ENCODE measurements at regions not wholly inside any gene's neighbourhood (a gene's known extent, or its start where the extent isn't known, plus 50 kb on each side); places are given as distances from the start of the nearest gene placed in this dataset.

GRCh38 chr2:59882822-59883221 lies 670.6 kb downstream of the BCL11A start:
- TF ChIP-seq CTCF (IDR thresholded peaks at IDR 0.05; ENCODE audit: insufficient read depth, low read depth, low read length): no peak
- ChIA-PET CTCF (no interaction called here), POLR2A (no interaction called here)
- H3K27me3 ChIP-seq (ENCODE audit: control insufficient read depth, insufficient read depth, low read length): no peaks in the 10 kb centered on the region
- H3K4me3 ChIP-seq (ENCODE audit: low read depth, low read length): no peak overlapping the region
- no peak for DNase-seq (ENCODE audit: low read depth)
- H3K36me3 ChIP-seq (ENCODE audit: control insufficient read depth, insufficient read depth, low read length): no peaks in the 10 kb centered on the region

GRCh38 chr2:59882279-59882678 lies 671.2 kb downstream of the BCL11A start:
- no peaks in the 10 kb centered on the region for H3K36me3 ChIP-seq (ENCODE audit: control insufficient read depth, insufficient read depth, low read length)
- ChIA-PET CTCF (no interaction called here), POLR2A (no interaction called here)
- no peak for TF ChIP-seq CTCF (IDR thresholded peaks at IDR 0.05; ENCODE audit: insufficient read depth, low read depth, low read length)
- H3K27me3 ChIP-seq (ENCODE audit: control insufficient read depth, insufficient read depth, low read length): no peaks in the 10 kb centered on the region
- H3K4me3 ChIP-seq (ENCODE audit: low read depth, low read length): no peak overlapping the region
- DNase-seq (ENCODE audit: low read depth): no peak

DNA sequence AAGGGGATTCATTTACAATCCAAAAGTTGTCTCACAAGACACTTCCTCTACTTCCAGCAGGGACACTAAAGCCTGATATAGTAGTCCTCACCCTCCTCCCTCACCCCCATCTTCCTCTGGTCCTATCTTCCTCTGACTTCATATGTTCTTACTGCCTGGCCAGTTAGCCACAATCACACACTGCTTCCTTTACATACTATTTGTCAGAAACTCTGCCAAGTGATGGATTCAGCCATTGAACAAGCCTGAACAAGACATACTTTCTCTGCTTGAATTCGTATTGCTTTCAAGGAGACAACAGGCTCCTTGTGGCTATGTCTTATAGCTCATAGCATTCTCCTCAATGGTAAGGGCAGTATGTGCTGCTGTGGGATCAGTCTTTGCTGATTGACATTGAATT lies 672.2 kb downstream of the BCL11A start:
- TF ChIP-seq CTCF (IDR thresholded peaks at IDR 0.05; ENCODE audit: insufficient read depth, low read depth, low read length): no peak
- Histone ChIP-seq H3K36me3 (ENCODE audit: control insufficient read depth, insufficient read depth, low read length) (no peaks in the 10 kb centered on the region), H3K27me3 (ENCODE audit: control insufficient read depth, insufficient read depth, low read length) (no peaks in the 10 kb centered on the region), H3K4me3 (ENCODE audit: low read depth, low read length) (no peak overlapping the region)
- DNase-seq (ENCODE audit: low read depth): no peak
- POLR2A ChIA-PET: no interaction called here
- CTCF ChIA-PET: no interaction called here

DNA sequence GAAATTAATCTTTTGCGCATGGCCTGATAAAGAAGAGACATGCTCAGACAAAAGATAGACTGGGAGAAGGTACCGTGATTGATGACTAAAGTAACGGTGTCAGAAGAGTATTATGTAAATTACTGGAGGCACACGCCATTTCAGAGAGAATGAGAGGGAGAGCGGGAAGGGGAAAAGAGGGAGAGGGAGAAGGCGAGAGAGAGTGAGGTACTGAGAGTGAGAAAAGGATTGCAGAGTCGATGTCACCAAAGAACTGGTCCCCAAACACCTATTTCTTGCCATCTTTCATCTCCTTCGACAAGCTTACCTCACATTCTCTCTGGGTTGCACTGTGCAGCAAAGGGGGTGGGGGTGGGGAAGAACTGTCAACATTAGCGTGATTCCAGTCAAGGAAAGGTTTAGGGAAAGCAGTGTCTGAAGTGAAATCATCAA lies 673.7 kb downstream of the BCL11A start:
- CTCF ChIA-PET: no interaction called here
- no peak for DNase-seq (ENCODE audit: low read depth)
- no peaks in the 10 kb centered on the region for H3K36me3 ChIP-seq (ENCODE audit: control insufficient read depth, insufficient read depth, low read length)
- no peak for TF ChIP-seq CTCF (IDR thresholded peaks at IDR 0.05; ENCODE audit: insufficient read depth, low read depth, low read length)
- H3K27me3 ChIP-seq (ENCODE audit: control insufficient read depth, insufficient read depth, low read length): no peaks in the 10 kb centered on the region
- POLR2A ChIA-PET: no interaction called here
- H3K4me3 ChIP-seq (ENCODE audit: low read depth, low read length): no peak overlapping the region

GRCh38 chr2:59875836-59876235 lies 677.6 kb downstream of the BCL11A start:
- DNase-seq (ENCODE audit: low read depth): no peak
- CTCF ChIA-PET: interaction anchor here (1.2 kb wide), 1 partner anchor 15 kb away, joined by 4 read pairs; no protein-coding TSS in a partner anchor
- Histone ChIP-seq H3K4me3 (ENCODE audit: low read depth, low read length) (no peak overlapping the region), H3K36me3 (ENCODE audit: control insufficient read depth, insufficient read depth, low read length) (no peaks in the 10 kb centered on the region), H3K27me3 (ENCODE audit: control insufficient read depth, insufficient read depth, low read length) (no peaks in the 10 kb centered on the region)
- no peak for TF ChIP-seq CTCF (IDR thresholded peaks at IDR 0.05; ENCODE audit: insufficient read depth, low read depth, low read length)
- POLR2A ChIA-PET: no interaction called here
